ENCODE measurements at regions not wholly inside any gene's neighbourhood (a gene's known extent, or its start where the extent isn't known, plus 50 kb on each side); places are given as distances from the start of the nearest gene placed in this dataset.

GRCh38 chr5:97737608-97738007 lies 554.6 kb upstream of the RIOK2 start:
- DNase-seq (ENCODE audit: insufficient read length, low spot score) (no peak), FAIRE-seq (no peak)
- no peak for TF ChIP-seq CTCF (IDR thresholded peaks at IDR 0.05; ENCODE audit: insufficient read depth, missing control alignments)

GRCh38 chr5:97745817-97746216 lies 562.8 kb upstream of the RIOK2 start:
- TF ChIP-seq CTCF (IDR thresholded peaks at IDR 0.05; ENCODE audit: insufficient read depth, missing control alignments): no peak

GRCh38 chr5:97750576-97750975 lies 567.5 kb upstream of the RIOK2 start:
- DNase-seq (ENCODE audit: insufficient read length, low spot score) (no peak), FAIRE-seq (no peak)
- no peak for TF ChIP-seq CTCF (IDR thresholded peaks at IDR 0.05; ENCODE audit: insufficient read depth, missing control alignments)

More at GRCh38 chr5:97745817-97746216, 562.8 kb upstream of the RIOK2 start:
- DNase-seq (ENCODE audit: insufficient read length, low spot score): no peak
- FAIRE-seq: no peak

GRCh38 chr5:97751540-97751939 lies 568.5 kb upstream of the RIOK2 start:
- FAIRE-seq: no peak

GRCh38 chr5:97752871-97753270 lies 569.8 kb upstream of the RIOK2 start:
- no peak for FAIRE-seq
- TF ChIP-seq CTCF (IDR thresholded peaks at IDR 0.05; ENCODE audit: insufficient read depth, missing control alignments): no peak
- no peak for DNase-seq (ENCODE audit: insufficient read length, low spot score)

More at GRCh38 chr5:97751540-97751939, 568.5 kb upstream of the RIOK2 start:
- DNase-seq (ENCODE audit: insufficient read length, low spot score): no peak
- no peak for TF ChIP-seq CTCF (IDR thresholded peaks at IDR 0.05; ENCODE audit: insufficient read depth, missing control alignments)

- no peak for FAIRE-seq
These were observed 579.4 kb upstream of the RIOK2 start for GRCh38 chr5:97762483-97762882.

GRCh38 chr5:97764700-97765099 lies 581.7 kb upstream of the RIOK2 start:
- FAIRE-seq: no peak
- no peak for DNase-seq (ENCODE audit: insufficient read length, low spot score)
- no peak for TF ChIP-seq CTCF (IDR thresholded peaks at IDR 0.05; ENCODE audit: insufficient read depth, missing control alignments)

More at GRCh38 chr5:97762483-97762882, 579.4 kb upstream of the RIOK2 start:
- DNase-seq (ENCODE audit: insufficient read length, low spot score): no peak
- TF ChIP-seq CTCF (IDR thresholded peaks at IDR 0.05; ENCODE audit: insufficient read depth, missing control alignments): no peak
